SK-N-SH treated with all-trans-retinoic acid at 6 μM for 48 hours (cell line): ENCODE measurements at regions not wholly inside any gene's neighbourhood (a gene's known extent, or its start where the extent isn't known, plus 50 kb on each side); places are given as distances from the start of the nearest gene placed in this dataset.
"Not testable (repeated sequence)": the region's sequence is repeated elsewhere in the genome, so short reads cannot be mapped to it uniquely, and the experiment has no call there.

Experiments used
- GLIS3 ChIP-seq: fragments of 250-450 bp; sonication (Bioruptor Pico); IDR thresholded peaks from 2 replicates; pipeline ENCODE4 v1.5.0; 2020; ENCODE audit warnings: mild to moderate bottlenecking, moderate library complexity
- OSR1 ChIP-seq: fragments of 250-450 bp; sonication (Bioruptor Pico); IDR thresholded peaks from 2 replicates; pipeline ENCODE4 v1.8.0; 2022; ENCODE audit warnings: moderate library complexity, mild to moderate bottlenecking, inconsistent platforms
- POU6F1 ChIP-seq: fragments of 250-450 bp; sonication (Bioruptor Pico); IDR thresholded peaks from 2 replicates; pipeline ENCODE4 v1.8.0; 2021; ENCODE audit warnings: low read depth, mild to moderate bottlenecking, moderate library complexity, borderline replicate concordance
- TF ChIP-seq, protein P1 (sequence below): fragments of 250-450 bp; sonication (Bioruptor Pico); IDR thresholded peaks from 2 replicates; pipeline ENCODE4 v1.8.0; 2020; ENCODE audit warnings: mild to moderate bottlenecking, moderate library complexity, borderline replicate concordance

DNA sequence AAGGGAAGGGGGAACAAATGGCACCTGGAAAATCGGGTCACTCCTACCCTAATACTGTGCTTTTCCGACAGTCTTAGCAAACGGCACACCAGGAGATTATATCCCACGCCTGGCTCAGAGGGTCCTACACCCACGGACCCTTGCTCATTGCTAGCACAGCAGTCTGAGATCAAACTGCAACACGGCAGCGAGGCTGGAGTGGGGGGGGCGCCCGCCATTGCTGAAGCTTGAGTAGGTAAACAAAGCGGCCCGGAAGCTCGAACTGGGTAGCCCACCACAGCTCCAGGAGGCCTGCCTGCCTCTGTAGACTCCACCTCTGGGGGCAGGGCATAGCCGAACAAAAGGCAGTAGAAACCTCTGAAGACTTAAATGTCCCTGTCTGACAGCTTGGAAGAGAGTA is 82.1 kb upstream of the SIM2 start:
- TF ChIP-seq POU6F1; OSR1 (CRISPR knock-in tag); GLIS3: not testable (repeated sequence)
- TF ChIP-seq, protein P1, sequence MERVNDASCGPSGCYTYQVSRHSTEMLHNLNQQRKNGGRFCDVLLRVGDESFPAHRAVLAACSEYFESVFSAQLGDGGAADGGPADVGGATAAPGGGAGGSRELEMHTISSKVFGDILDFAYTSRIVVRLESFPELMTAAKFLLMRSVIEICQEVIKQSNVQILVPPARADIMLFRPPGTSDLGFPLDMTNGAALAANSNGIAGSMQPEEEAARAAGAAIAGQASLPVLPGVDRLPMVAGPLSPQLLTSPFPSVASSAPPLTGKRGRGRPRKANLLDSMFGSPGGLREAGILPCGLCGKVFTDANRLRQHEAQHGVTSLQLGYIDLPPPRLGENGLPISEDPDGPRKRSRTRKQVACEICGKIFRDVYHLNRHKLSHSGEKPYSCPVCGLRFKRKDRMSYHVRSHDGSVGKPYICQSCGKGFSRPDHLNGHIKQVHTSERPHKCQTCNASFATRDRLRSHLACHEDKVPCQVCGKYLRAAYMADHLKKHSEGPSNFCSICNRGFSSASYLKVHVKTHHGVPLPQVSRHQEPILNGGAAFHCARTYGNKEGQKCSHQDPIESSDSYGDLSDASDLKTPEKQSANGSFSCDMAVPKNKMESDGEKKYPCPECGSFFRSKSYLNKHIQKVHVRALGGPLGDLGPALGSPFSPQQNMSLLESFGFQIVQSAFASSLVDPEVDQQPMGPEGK (CRISPR knock-in tag) = not testable (repeated sequence)
